Neural progenitor cell (in vitro differentiated cells): ENCODE measurements at regions not wholly inside any gene's neighbourhood (a gene's known extent, or its start where the extent isn't known, plus 50 kb on each side); places are given as distances from the start of the nearest gene placed in this dataset.

Experiments
- DNase-seq: peaks from one replicate; pipeline ENCODE4 v3.0.0-alpha.2; 2016; ENCODE audit warnings: low spot score
- H2AFZ ChIP-seq: fragments of 200-600 bp; sonication (generic); replicated peaks from 2 replicates; pipeline ENCODE4 v1.6.1; 2016; ENCODE audit warnings: antibody characterized with exemption
- H3F3A ChIP-seq: fragments of 200-600 bp; sonication (generic); 2 replicates; pipeline ENCODE4 v1.6.1; 2016; ENCODE audit warnings: antibody characterized with exemption, low read depth
- H3K27ac ChIP-seq: fragments of 200-600 bp; sonication (generic); 2 replicates; pipeline ENCODE4 v1.5.1; 2016; ENCODE audit warnings: mild to moderate bottlenecking
- H3K27me3 ChIP-seq: fragments of 200-600 bp; sonication (generic); 2 replicates; pipeline ENCODE4 v1.6.1; 2016; ENCODE audit warnings: mild to moderate bottlenecking, moderate library complexity
- H3K36me3 ChIP-seq: fragments of 200-600 bp; sonication (generic); 2 replicates; pipeline ENCODE4 v1.5.1; 2016
- H3K4me1 ChIP-seq: fragments of 200-600 bp; sonication (generic); 2 replicates; pipeline ENCODE4 v1.6.1; 2016; ENCODE audit warnings: mixed run types
- H3K4me2 ChIP-seq: fragments of 200-600 bp; sonication (generic); 2 replicates; pipeline ENCODE4 v1.6.1; 2016
- H3K4me3 ChIP-seq: fragments of 200-600 bp; sonication (generic); 2 replicates; pipeline ENCODE4 v1.5.1; 2016
- H3K79me2 ChIP-seq: fragments of 200-600 bp; sonication (generic); 2 replicates; pipeline ENCODE4 v1.6.1; 2016; ENCODE audit warnings: low read depth
- H3K9ac ChIP-seq: fragments of 200-600 bp; sonication (generic); 2 replicates; pipeline ENCODE4 v1.6.1; 2016
- H3K9me3 ChIP-seq: fragments of 200-600 bp; sonication (generic); 2 replicates; pipeline ENCODE4 v1.5.1; 2016; ENCODE audit warnings: low read depth
- H4K20me1 ChIP-seq: fragments of 200-600 bp; sonication (generic); 2 replicates; pipeline ENCODE4 v1.6.1; 2016; ENCODE audit warnings: low read depth
- H3K27ac Mint-ChIP-seq: 3 replicates; pipeline ENCODE4 v1.8.0; 2021; ENCODE audit warnings: mixed read lengths
- H3K27me3 Mint-ChIP-seq: 2 replicates; pipeline ENCODE4 v1.8.0; 2022; ENCODE audit warnings: low read depth, mild to moderate bottlenecking, inconsistent platforms, moderate library complexity, mixed read lengths; ENCODE audit not compliant: insufficient read depth
- H3K36me3 Mint-ChIP-seq: 3 replicates; pipeline ENCODE4 v1.8.0; 2021; ENCODE audit warnings: mixed read lengths
- H3K4me1 Mint-ChIP-seq: 3 replicates; pipeline ENCODE4 v1.8.0; 2021; ENCODE audit warnings: mixed read lengths
- H3K4me3 Mint-ChIP-seq: 3 replicates; pipeline ENCODE4 v1.8.0; 2021; ENCODE audit warnings: mild to moderate bottlenecking, moderate library complexity, mixed read lengths
- H3K9me3 Mint-ChIP-seq: 3 replicates; pipeline ENCODE4 v1.8.0; 2020; ENCODE audit warnings: mixed read lengths
- CTCF ChIP-seq: fragments of 200-600 bp; sonication (generic); IDR thresholded peaks from 2 replicates; pipeline ENCODE4 v1.5.1; 2017; ENCODE audit warnings: antibody characterized with exemption, mild to moderate bottlenecking
- EZH2 ChIP-seq: fragments of 200-600 bp; sonication (generic); IDR thresholded peaks from 2 replicates; pipeline ENCODE4 v1.6.1; 2017; ENCODE audit warnings: antibody characterized with exemption, mild to moderate bottlenecking, moderate library complexity
- EZH2phosphoT487 ChIP-seq: fragments of 200-600 bp; sonication (generic); IDR thresholded peaks from 2 replicates; pipeline ENCODE4 v1.6.1; 2017; ENCODE audit warnings: antibody characterized with exemption

GRCh38 chr6:14734416-14735340 lies 511.2 kb upstream of the JARID2 start:
- peaks cover 4% of the 10 kb centered on the region for H3K4me1 ChIP-seq
- H3K4me2 ChIP-seq = no peak overlapping the region
- no peaks in the 10 kb centered on the region for H3K79me2 ChIP-seq
- Mint-ChIP-seq H3K27ac (no peak overlapping the region), H3K9me3 (peaks cover 4% of the 10 kb centered on the region), H3K27me3 (peaks cover 26% of the 10 kb centered on the region), H3K36me3 (peaks cover 2% of the 10 kb centered on the region), H3K4me3 (no peak overlapping the region), H3K4me1 (peaks cover 32% of the 10 kb centered on the region)
- H3K36me3 ChIP-seq = no peaks in the 10 kb centered on the region
- no peak overlapping the region for H3K27ac ChIP-seq
- H3K9me3 ChIP-seq = no peaks in the 10 kb centered on the region
- DNase-seq = no peak
- H2AFZ ChIP-seq = no peak overlapping the region
- peaks cover 3% of the 10 kb centered on the region for H3K27me3 ChIP-seq
- no peaks in the 10 kb centered on the region for H3F3A ChIP-seq
- H3K4me3 ChIP-seq = no peak overlapping the region
- H3K9ac ChIP-seq = no peak overlapping the region
- H4K20me1 ChIP-seq = no peaks in the 10 kb centered on the region
- TF ChIP-seq CTCF (no peak), EZH2phosphoT487 (no peak), EZH2 (no peak)

GRCh38 chr6:14735956-14736486 lies 509.8 kb upstream of the JARID2 start:
- no peaks in the 10 kb centered on the region for H3K9me3 ChIP-seq
- H3K4me2 ChIP-seq = no peak overlapping the region
- no peak overlapping the region for H3K4me3 Mint-ChIP-seq
- H3K27me3 ChIP-seq = no peaks in the 10 kb centered on the region
- H3K9ac ChIP-seq = no peak overlapping the region
- H3K27ac Mint-ChIP-seq = no peak overlapping the region
- no peak overlapping the region for H3K4me3 ChIP-seq
- H3F3A ChIP-seq = no peaks in the 10 kb centered on the region
- no peaks in the 10 kb centered on the region for H3K79me2 ChIP-seq
- H3K36me3 ChIP-seq = no peaks in the 10 kb centered on the region
- H3K9me3 Mint-ChIP-seq = peaks cover 4% of the 10 kb centered on the region
- peaks cover 4% of the 10 kb centered on the region for H3K36me3 Mint-ChIP-seq
- no peak for DNase-seq
- no peak overlapping the region for H3K27ac ChIP-seq
- peaks cover 22% of the 10 kb centered on the region for H3K4me1 Mint-ChIP-seq
- TF ChIP-seq CTCF (no peak), EZH2 (no peak), EZH2phosphoT487 (no peak)
- no peaks in the 10 kb centered on the region for H3K4me1 ChIP-seq
- peaks cover 22% of the 10 kb centered on the region for H3K27me3 Mint-ChIP-seq
- H2AFZ ChIP-seq = no peak overlapping the region
- no peaks in the 10 kb centered on the region for H4K20me1 ChIP-seq

GRCh38 chr6:14736554-14736953 lies 509.3 kb upstream of the JARID2 start:
- H3K36me3 Mint-ChIP-seq = peaks cover 4% of the 10 kb centered on the region
- Histone ChIP-seq H3K27ac (no peak overlapping the region), H3K4me2 (no peak overlapping the region), H3K27me3 (no peaks in the 10 kb centered on the region), H3K79me2 (no peaks in the 10 kb centered on the region), H3K4me3 (no peak overlapping the region), H3K9ac (no peak overlapping the region), H2AFZ (no peak overlapping the region), H4K20me1 (no peaks in the 10 kb centered on the region), H3K36me3 (no peaks in the 10 kb centered on the region), H3K4me1 (no peaks in the 10 kb centered on the region), H3F3A (no peaks in the 10 kb centered on the region), H3K9me3 (no peaks in the 10 kb centered on the region)
- H3K4me1 Mint-ChIP-seq = peaks cover 20% of the 10 kb centered on the region
- DNase-seq = no peak
- peaks cover 20% of the 10 kb centered on the region for H3K27me3 Mint-ChIP-seq
- H3K9me3 Mint-ChIP-seq = peaks cover 4% of the 10 kb centered on the region
- TF ChIP-seq CTCF (no peak), EZH2phosphoT487 (no peak), EZH2 (no peak)
- H3K27ac Mint-ChIP-seq = no peak overlapping the region
- no peak overlapping the region for H3K4me3 Mint-ChIP-seq
